ENCODE measurements at regions not wholly inside any gene's neighbourhood (a gene's known extent, or its start where the extent isn't known, plus 50 kb on each side); places are given as distances from the start of the nearest gene placed in this dataset.

- Mint-ChIP-seq H3K36me3 (no peaks in the 10 kb centered on the region), H3K27me3 (peaks cover 9% of the 10 kb centered on the region), H3K9me3 (no peaks in the 10 kb centered on the region), H3K27ac (no peak overlapping the region), H3K4me3 (no peak overlapping the region), H3K4me1 (no peaks in the 10 kb centered on the region)
- DNase-seq, result no peak
Measured at GRCh38 chr11:114758627-114759026, 80.3 kb downstream of the NXPE2 start.

- Mint-ChIP-seq H3K36me3 (no peaks in the 10 kb centered on the region), H3K27me3 (peaks cover 9% of the 10 kb centered on the region), H3K4me3 (no peak overlapping the region), H3K4me1 (no peaks in the 10 kb centered on the region), H3K27ac (no peak overlapping the region), H3K9me3 (no peaks in the 10 kb centered on the region)
- DNase-seq, result peak; percentile 9
Measured at GRCh38 chr11:114762408-114762807, 84.1 kb downstream of the NXPE2 start.

- H3K27me3 Mint-ChIP-seq, result peaks cover 4% of the 10 kb centered on the region
Measured at GRCh38 chr11:114764563-114764962, 86.2 kb downstream of the NXPE2 start.

DNA sequence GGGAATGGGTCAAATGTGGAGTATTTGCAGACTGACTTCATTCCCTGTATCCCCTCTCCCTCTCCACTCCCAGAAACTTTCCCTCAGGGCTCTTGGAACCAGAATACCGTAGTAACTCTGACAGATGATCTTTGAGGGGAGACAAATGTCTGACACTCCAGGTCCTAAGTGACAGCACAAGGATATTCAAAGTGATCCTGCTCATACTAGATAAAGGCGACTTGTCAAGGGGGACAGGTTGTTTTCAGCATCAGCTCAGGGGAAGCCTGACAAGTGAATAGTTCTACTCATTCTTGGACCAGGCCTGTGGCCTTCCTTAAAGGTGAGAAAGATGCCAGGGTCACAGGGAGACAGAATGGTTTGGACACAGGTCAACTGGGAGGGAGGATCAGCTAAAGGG is 92.8 kb downstream of the NXPE2 start:
- DNase-seq, result no peak
- H3K27ac Mint-ChIP-seq, result no peak overlapping the region
- H3K36me3 Mint-ChIP-seq, result no peaks in the 10 kb centered on the region
- peaks cover 2% of the 10 kb centered on the region for H3K9me3 Mint-ChIP-seq
- H3K27me3 Mint-ChIP-seq, result peaks cover 14% of the 10 kb centered on the region
- H3K4me1 Mint-ChIP-seq, result no peaks in the 10 kb centered on the region
- H3K4me3 Mint-ChIP-seq, result no peak overlapping the region

More at GRCh38 chr11:114764563-114764962, 86.2 kb downstream of the NXPE2 start:
- Mint-ChIP-seq H3K9me3 (peaks cover 2% of the 10 kb centered on the region), H3K4me3 (no peak overlapping the region), H3K4me1 (no peaks in the 10 kb centered on the region), H3K27ac (no peak overlapping the region), H3K36me3 (no peaks in the 10 kb centered on the region)
- DNase-seq, result no peak

GRCh38 chr11:114773541-114774338 is 95.4 kb downstream of the NXPE2 start:
- no peaks in the 10 kb centered on the region for H3K36me3 Mint-ChIP-seq
- H3K27me3 Mint-ChIP-seq, result peaks cover 14% of the 10 kb centered on the region
- DNase-seq, result no peak
- H3K4me3 Mint-ChIP-seq, result no peak overlapping the region
- H3K4me1 Mint-ChIP-seq, result no peaks in the 10 kb centered on the region
- no peak overlapping the region for H3K27ac Mint-ChIP-seq
- H3K9me3 Mint-ChIP-seq, result peaks cover 2% of the 10 kb centered on the region

GRCh38 chr11:114774599-114775361 is 96.5 kb downstream of the NXPE2 start:
- Mint-ChIP-seq H3K9me3 (no peaks in the 10 kb centered on the region), H3K4me3 (no peak overlapping the region), H3K36me3 (no peaks in the 10 kb centered on the region), H3K27me3 (peaks cover 17% of the 10 kb centered on the region), H3K4me1 (no peaks in the 10 kb centered on the region), H3K27ac (no peak overlapping the region)
- DNase-seq, result no peak

- peaks cover 17% of the 10 kb centered on the region for H3K27me3 Mint-ChIP-seq
- H3K4me1 Mint-ChIP-seq, result no peaks in the 10 kb centered on the region
- no peaks in the 10 kb centered on the region for H3K36me3 Mint-ChIP-seq
- no peak for DNase-seq
- H3K4me3 Mint-ChIP-seq, result no peak overlapping the region
- no peaks in the 10 kb centered on the region for H3K9me3 Mint-ChIP-seq
- H3K27ac Mint-ChIP-seq, result no peak overlapping the region
Measured at GRCh38 chr11:114775875-114776621, 97.7 kb downstream of the NXPE2 start.

DNA sequence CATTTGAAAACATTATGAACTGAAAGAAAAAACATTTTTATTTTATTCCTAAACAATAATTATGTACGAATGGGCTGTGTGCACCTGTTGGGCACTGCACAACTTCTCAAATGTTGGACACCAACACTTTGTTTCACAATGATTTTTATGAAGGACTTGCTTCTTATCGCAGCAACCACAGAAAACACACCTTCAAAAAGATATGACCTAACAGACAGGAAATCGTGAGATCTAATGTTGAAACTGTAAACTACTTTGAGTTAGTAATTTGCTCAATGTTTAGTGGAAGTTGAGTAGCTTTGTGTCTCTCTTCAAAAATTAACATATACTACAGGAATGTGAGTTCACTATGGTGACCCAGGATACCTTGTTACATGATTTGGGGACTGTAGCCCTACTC is 98.6 kb downstream of the NXPE2 start:
- peaks cover 17% of the 10 kb centered on the region for H3K27me3 Mint-ChIP-seq
- no peak overlapping the region for H3K4me3 Mint-ChIP-seq
- H3K9me3 Mint-ChIP-seq, result no peaks in the 10 kb centered on the region
- H3K4me1 Mint-ChIP-seq, result no peaks in the 10 kb centered on the region
- no peak overlapping the region for H3K27ac Mint-ChIP-seq
- no peaks in the 10 kb centered on the region for H3K36me3 Mint-ChIP-seq
- DNase-seq, result no peak

DNA sequence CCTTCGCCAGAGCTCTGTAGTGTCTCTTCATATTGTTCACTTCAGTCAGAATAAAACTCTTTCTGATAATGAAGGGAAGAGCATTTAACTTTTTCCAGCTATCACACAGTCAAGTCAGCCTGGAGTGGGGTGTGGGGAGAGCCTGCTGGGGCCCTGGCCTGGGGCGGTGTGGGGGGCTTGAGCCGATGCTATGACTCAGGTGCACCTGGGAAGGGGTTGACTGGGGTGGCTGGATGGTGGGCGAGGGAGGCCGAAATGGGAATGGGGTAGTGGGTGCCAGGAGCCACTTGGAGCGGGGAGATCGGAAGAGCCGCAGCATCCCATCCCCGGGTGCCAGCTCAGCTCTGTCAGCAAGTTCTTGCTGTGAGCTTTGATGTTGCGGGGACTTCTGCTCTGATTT is 100.9 kb downstream of the NXPE2 start:
- no peaks in the 10 kb centered on the region for H3K36me3 Mint-ChIP-seq
- H3K4me1 Mint-ChIP-seq, result no peaks in the 10 kb centered on the region
- no peak overlapping the region for H3K27ac Mint-ChIP-seq
- peaks cover 12% of the 10 kb centered on the region for H3K27me3 Mint-ChIP-seq
- no peak overlapping the region for H3K4me3 Mint-ChIP-seq
- no peak for DNase-seq
- no peaks in the 10 kb centered on the region for H3K9me3 Mint-ChIP-seq

- no peaks in the 10 kb centered on the region for H3K4me1 Mint-ChIP-seq
- no peak for DNase-seq
- H3K4me3 Mint-ChIP-seq, result no peak overlapping the region
- no peak overlapping the region for H3K27ac Mint-ChIP-seq
- H3K36me3 Mint-ChIP-seq, result no peaks in the 10 kb centered on the region
- H3K27me3 Mint-ChIP-seq, result peaks cover 3% of the 10 kb centered on the region
- no peaks in the 10 kb centered on the region for H3K9me3 Mint-ChIP-seq
Measured at GRCh38 chr11:114782650-114783310, 104.5 kb downstream of the NXPE2 start.

GRCh38 chr11:114783805-114784204 is 105.5 kb downstream of the NXPE2 start:
- H3K27me3 Mint-ChIP-seq, result peaks cover 3% of the 10 kb centered on the region
- H3K4me3 Mint-ChIP-seq, result no peak overlapping the region
- no peaks in the 10 kb centered on the region for H3K4me1 Mint-ChIP-seq
- H3K9me3 Mint-ChIP-seq, result no peaks in the 10 kb centered on the region
- no peaks in the 10 kb centered on the region for H3K36me3 Mint-ChIP-seq
- H3K27ac Mint-ChIP-seq, result no peak overlapping the region
- DNase-seq, result no peak

- DNase-seq, result no peak
- H3K4me1 Mint-ChIP-seq, result no peaks in the 10 kb centered on the region
- peaks cover 3% of the 10 kb centered on the region for H3K27me3 Mint-ChIP-seq
- H3K27ac Mint-ChIP-seq, result no peak overlapping the region
- H3K9me3 Mint-ChIP-seq, result no peaks in the 10 kb centered on the region
- H3K36me3 Mint-ChIP-seq, result no peaks in the 10 kb centered on the region
- no peak overlapping the region for H3K4me3 Mint-ChIP-seq
Measured at GRCh38 chr11:114784216-114784615, 105.9 kb downstream of the NXPE2 start.

DNA sequence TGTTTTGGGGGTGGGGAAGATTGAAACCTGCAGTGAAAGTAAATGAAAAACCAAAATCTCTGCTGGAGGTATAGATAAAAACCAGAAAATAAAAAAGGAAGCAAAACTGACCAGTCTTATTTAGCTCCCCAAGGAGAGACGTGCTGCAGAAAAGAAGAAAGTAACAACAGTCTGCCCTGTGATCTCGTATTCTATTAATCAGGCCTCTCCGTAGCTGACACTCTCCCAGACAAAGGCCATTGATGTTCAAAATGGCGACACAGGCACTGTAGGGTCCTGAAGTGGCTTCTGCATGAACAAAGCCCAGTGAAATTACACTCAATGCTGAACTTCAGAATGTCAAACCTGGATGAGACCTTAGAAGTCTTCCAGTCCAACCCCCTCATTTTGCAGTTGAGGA is 106.6 kb downstream of the NXPE2 start:
- no peak for DNase-seq
- H3K4me3 Mint-ChIP-seq, result no peak overlapping the region
- H3K27ac Mint-ChIP-seq, result no peak overlapping the region
- no peaks in the 10 kb centered on the region for H3K36me3 Mint-ChIP-seq
- no peaks in the 10 kb centered on the region for H3K27me3 Mint-ChIP-seq
- H3K4me1 Mint-ChIP-seq, result no peaks in the 10 kb centered on the region
- no peaks in the 10 kb centered on the region for H3K9me3 Mint-ChIP-seq

DNA sequence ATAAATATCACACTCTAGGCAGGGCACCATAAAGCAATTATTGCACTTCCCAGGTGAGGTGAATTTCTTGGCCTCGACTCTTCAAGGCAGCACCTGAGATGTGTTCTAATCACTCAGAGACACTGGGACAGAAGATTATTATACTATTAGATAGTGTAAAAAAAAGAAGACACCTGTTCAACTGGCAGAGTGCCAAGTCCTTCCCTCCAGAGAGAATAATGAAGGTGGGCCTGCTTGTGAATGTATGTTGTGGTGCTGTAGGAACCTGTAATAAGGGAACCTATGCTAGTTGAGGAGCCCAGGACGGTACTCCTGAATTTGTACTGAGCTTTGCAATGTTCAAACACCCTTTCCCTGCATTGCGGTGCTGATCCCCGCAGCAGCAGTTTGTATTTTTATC is 107.5 kb downstream of the NXPE2 start:
- no peak overlapping the region for H3K27ac Mint-ChIP-seq
- DNase-seq, result no peak
- no peaks in the 10 kb centered on the region for H3K36me3 Mint-ChIP-seq
- H3K27me3 Mint-ChIP-seq, result no peaks in the 10 kb centered on the region
- H3K9me3 Mint-ChIP-seq, result no peaks in the 10 kb centered on the region
- no peak overlapping the region for H3K4me3 Mint-ChIP-seq
- no peaks in the 10 kb centered on the region for H3K4me1 Mint-ChIP-seq

DNA sequence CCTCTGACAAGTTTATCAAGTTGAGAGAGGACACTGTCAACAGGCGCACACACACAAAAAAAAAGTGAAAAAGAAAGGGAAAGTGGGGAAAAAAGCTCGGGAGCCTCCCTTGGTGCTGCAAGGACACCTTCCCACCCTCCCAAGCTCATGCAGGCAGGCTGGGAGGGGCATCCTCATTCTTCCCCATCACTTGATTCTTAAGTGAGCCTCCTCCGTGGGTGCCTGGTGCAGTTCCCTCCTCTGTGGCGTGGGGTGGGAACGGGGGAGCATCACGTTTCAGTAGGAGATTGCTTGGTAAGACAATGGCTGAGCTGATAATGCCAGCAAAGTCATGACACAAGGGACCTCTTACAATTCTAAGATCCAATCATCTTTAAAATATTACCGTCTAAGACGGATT is 108.8 kb downstream of the NXPE2 start:
- no peaks in the 10 kb centered on the region for H3K36me3 Mint-ChIP-seq
- no peaks in the 10 kb centered on the region for H3K27me3 Mint-ChIP-seq
- no peak overlapping the region for H3K4me3 Mint-ChIP-seq
- no peaks in the 10 kb centered on the region for H3K4me1 Mint-ChIP-seq
- H3K9me3 Mint-ChIP-seq, result no peaks in the 10 kb centered on the region
- H3K27ac Mint-ChIP-seq, result no peak overlapping the region
- no peak for DNase-seq
